IMR-90 (cell line): ENCODE measurements at regions not wholly inside any gene's neighbourhood (a gene's known extent, or its start where the extent isn't known, plus 50 kb on each side); places are given as distances from the start of the nearest gene placed in this dataset.

Experiments used
- ATAC-seq: fragments of 200-7000 bp; cut with Tn5 transposase; 2 replicates; pipeline ENCODE4 v1.9.1; 2020; ENCODE audit warnings: low read depth, mild to moderate bottlenecking, moderate library complexity
- BruUV-seq: library from RNA; stranded (reverse); fragments of 400-500 nt; replicated peaks from 2 replicates; lab custom pipeline; 2021; lab: Mats Ljungman, UMichigan
- CTCF ChIA-PET: fragments of 300-600 bp; formaldehyde crosslinking; extraction: SDS; loops from one replicate; lab custom pipeline; 2021; ENCODE audit warnings: antibody characterized with exemption; lab: Yijun Ruan, JAX
- POLR2A ChIA-PET: fragments of 300-600 bp; sonication (Branson Sonifier 250); formaldehyde crosslinking; loops from one replicate; lab custom pipeline; 2022; ENCODE audit warnings: antibody characterized with exemption; ENCODE audit not compliant: unreplicated experiment; lab: Charles Lee
- DNase-seq: peaks from one replicate; pipeline ENCODE4 v3.0.0; 2013
- H2AFZ ChIP-seq: replicated peaks from 2 replicates; pipeline ENCODE3; 2013; ENCODE audit warnings: low read length, mild to moderate bottlenecking; ENCODE audit not compliant: poor library complexity
- H2AK5ac ChIP-seq: 2 replicates; pipeline ENCODE4 v1.6.1; 2013; ENCODE audit warnings: low read depth, low read length, inconsistent platforms
- H2AK9ac ChIP-seq: replicated peaks from 2 replicates; pipeline ENCODE3; 2013; ENCODE audit warnings: mild to moderate bottlenecking, low read depth, low read length, moderate library complexity; ENCODE audit not compliant: poor library complexity
- H2BK120ac ChIP-seq: 2 replicates; pipeline ENCODE4 v1.6.1; 2013; ENCODE audit warnings: low read depth, low read length, inconsistent platforms
- H2BK15ac ChIP-seq: 3 replicates; pipeline ENCODE4 v1.6.1; 2013; ENCODE audit warnings: low read depth, low read length, inconsistent platforms
- H2BK20ac ChIP-seq: 2 replicates; pipeline ENCODE4 v1.6.1; 2013; ENCODE audit warnings: low read depth, mild to moderate bottlenecking, inconsistent platforms, low read length, moderate library complexity
- H2BK5ac ChIP-seq: 2 replicates; pipeline ENCODE4 v1.6.1; 2013; ENCODE audit warnings: mild to moderate bottlenecking, low read depth, low read length, inconsistent platforms; ENCODE audit not compliant: poor library complexity, severe bottlenecking
- H3K14ac ChIP-seq: replicated peaks from 2 replicates; pipeline ENCODE4 v1.6.1; 2013; ENCODE audit warnings: low read depth, low read length, inconsistent platforms
- H3K18ac ChIP-seq: 2 replicates; pipeline ENCODE4 v1.6.1; 2013; ENCODE audit warnings: low read depth, low read length, control low read depth
- H3K23ac ChIP-seq: 2 replicates; pipeline ENCODE4 v1.6.1; 2013; ENCODE audit warnings: low read depth, low read length, inconsistent platforms
- H3K27ac ChIP-seq: 2 replicates; pipeline ENCODE4 v1.5.1; 2013; ENCODE audit warnings: mild to moderate bottlenecking, control low read depth, low read length; ENCODE audit not compliant: insufficient read depth
- H3K27me3 ChIP-seq: 2 replicates; pipeline ENCODE4 v1.6.1; 2013; ENCODE audit warnings: low read length; ENCODE audit not compliant: control insufficient read depth, insufficient read depth
- H3K36me3 ChIP-seq: 2 replicates; pipeline ENCODE4 v1.6.1; 2013; ENCODE audit warnings: low read length, mixed read lengths; ENCODE audit not compliant: control insufficient read depth, insufficient read depth
- H3K4ac ChIP-seq: 2 replicates; pipeline ENCODE4 v1.6.1; 2013; ENCODE audit warnings: low read depth, low read length, inconsistent platforms
- H3K4me1 ChIP-seq: 2 replicates; pipeline ENCODE4 v1.6.1; 2013; ENCODE audit warnings: low read length, mixed read lengths; ENCODE audit not compliant: control insufficient read depth, insufficient read depth
- H3K4me2 ChIP-seq: 2 replicates; pipeline ENCODE4 v1.6.1; 2013; ENCODE audit warnings: low read depth, mild to moderate bottlenecking, control low read depth, low read length, moderate library complexity
- H3K4me3 ChIP-seq: 2 replicates; pipeline ENCODE4 v1.5.1; 2013; ENCODE audit warnings: low read depth, mild to moderate bottlenecking, control low read depth, low read length, moderate library complexity; ENCODE audit not compliant: insufficient read depth
- H3K56ac ChIP-seq: 2 replicates; pipeline ENCODE4 v1.6.1; 2013; ENCODE audit warnings: low read length, inconsistent platforms; ENCODE audit not compliant: insufficient read depth; ENCODE audit errors: extremely low read depth
- H3K79me1 ChIP-seq, 2 experiments: 2 replicates each; pipeline ENCODE4 v1.6.1; 2013; ENCODE audit warnings: low read length in 2 of 2, inconsistent platforms in 1 of 2, low read depth in 1 of 2
- H3K9ac ChIP-seq: 2 replicates; pipeline ENCODE4 v1.6.1; 2013; ENCODE audit warnings: low read depth, low read length, control low read depth
- H3K9me1 ChIP-seq: 2 replicates; pipeline ENCODE4 v1.6.1; 2013; ENCODE audit warnings: low read length, inconsistent platforms; ENCODE audit not compliant: insufficient read depth
- H3K9me3 ChIP-seq: 2 replicates; pipeline ENCODE4 v1.6.1; 2013; ENCODE audit warnings: low read length; ENCODE audit not compliant: control insufficient read depth, insufficient read depth
- H4K20me1 ChIP-seq: 2 replicates; pipeline ENCODE4 v1.6.1; 2013; ENCODE audit warnings: low read length, inconsistent platforms; ENCODE audit not compliant: insufficient read depth
- H4K5ac ChIP-seq: 2 replicates; pipeline ENCODE4 v1.6.1; 2013; ENCODE audit warnings: mild to moderate bottlenecking, low read depth, low read length, control low read depth
- H4K8ac ChIP-seq, 2 experiments: 2 replicates each; pipeline ENCODE4 v1.6.1; 2013; ENCODE audit warnings: low read depth in 2 of 2, low read length in 2 of 2, control low read depth in 1 of 2, inconsistent platforms in 1 of 2
- H4K91ac ChIP-seq: 2 replicates; pipeline ENCODE4 v1.6.1; 2013; ENCODE audit warnings: low read depth, low read length, inconsistent platforms; ENCODE audit not compliant: insufficient read depth
- BHLHE40 ChIP-seq: fragments of 150-350 bp; IDR thresholded peaks from 2 replicates; pipeline ENCODE4 v1.6.1; 2016; ENCODE audit warnings: mild to moderate bottlenecking, low read depth, low read length
- FOS ChIP-seq: fragments of 150-350 bp; IDR thresholded peaks from 2 replicates; pipeline ENCODE4 v1.6.1; 2016; ENCODE audit warnings: low read depth, low read length
- MAZ ChIP-seq: IDR thresholded peaks from 2 replicates; pipeline ENCODE4 v1.6.1; 2012; ENCODE audit warnings: low read depth, mild to moderate bottlenecking, low read length, improper control_type of control experiment, moderate library complexity, borderline replicate concordance
- RAD21 ChIP-seq: IDR thresholded peaks from 2 replicates; pipeline ENCODE4 v1.6.1; 2012; ENCODE audit warnings: low read length, improper control_type of control experiment
- RCOR1 ChIP-seq: IDR thresholded peaks from 2 replicates; pipeline ENCODE4 v1.6.1; 2012; ENCODE audit warnings: mild to moderate bottlenecking, low read length, improper control_type of control experiment; ENCODE audit not compliant: insufficient replicate concordance
- RFX5 ChIP-seq: IDR thresholded peaks from 2 replicates; pipeline ENCODE4 v1.8.0; 2012; ENCODE audit warnings: low read depth, mild to moderate bottlenecking, low read length, moderate library complexity
- SMC3 ChIP-seq: fragments of 150-350 bp; IDR thresholded peaks from 2 replicates; pipeline ENCODE4 v1.6.1; 2016; ENCODE audit warnings: low read depth, mild to moderate bottlenecking, antibody characterized with exemption, low read length, moderate library complexity
- WGBS, 2 experiments: methylation state at CpG; one replicate each; pipeline versions ENCODE4 v1.1.5 to v1.1.7; 2013; ENCODE audit warnings: missing lambda C conversion rate in 2 of 2; ENCODE audit not compliant: insufficient read length in 1 of 2; ENCODE audit errors: extremely low coverage in 2 of 2; 5-methylcytosine and 5-hydroxymethylcytosine counted together
- dilution Hi-C: fragments of 300-500 bp; cut with HindIII; formaldehyde crosslinking; loops from one replicate; pipeline ENCODE4 v1.14.3; 2018; ENCODE audit warnings: low sequenced_read_pairs; ENCODE audit not compliant: unreplicated experiment
- in situ Hi-C: fragments of 300-500 bp; cut with MboI; formaldehyde crosslinking; loops from 3 replicates; pipeline ENCODE4 v1.14.3; 2019; ENCODE audit warnings: low sequenced_read_pairs, inconsistent platforms, mixed read lengths
- intact Hi-C: fragments of 100-400 bp; cut with micrococcal nuclease; formaldehyde crosslinking; loops from 2 replicates; pipeline ENCODE4 v1.10.0; 2022
- TF ChIP-seq, protein P1 (sequence below): fragments of 150-350 bp; IDR thresholded peaks from 2 replicates; pipeline ENCODE4 v1.6.1; 2016; ENCODE audit warnings: low read depth, mild to moderate bottlenecking, low read length, moderate library complexity, borderline replicate concordance
- TF ChIP-seq, protein P2 (sequence below): fragments of 150-350 bp; IDR thresholded peaks from 2 replicates; pipeline ENCODE4 v1.6.1; 2017; ENCODE audit warnings: mild to moderate bottlenecking, antibody characterized with exemption, low read length, low read depth
- TF ChIP-seq, protein P3 (sequence below): conservative IDR thresholded peaks from 2 replicates; pipeline ENCODE4 v1.5.1; 2012; ENCODE audit warnings: mild to moderate bottlenecking, low read depth, low read length, improper control_type of control experiment

DNA sequence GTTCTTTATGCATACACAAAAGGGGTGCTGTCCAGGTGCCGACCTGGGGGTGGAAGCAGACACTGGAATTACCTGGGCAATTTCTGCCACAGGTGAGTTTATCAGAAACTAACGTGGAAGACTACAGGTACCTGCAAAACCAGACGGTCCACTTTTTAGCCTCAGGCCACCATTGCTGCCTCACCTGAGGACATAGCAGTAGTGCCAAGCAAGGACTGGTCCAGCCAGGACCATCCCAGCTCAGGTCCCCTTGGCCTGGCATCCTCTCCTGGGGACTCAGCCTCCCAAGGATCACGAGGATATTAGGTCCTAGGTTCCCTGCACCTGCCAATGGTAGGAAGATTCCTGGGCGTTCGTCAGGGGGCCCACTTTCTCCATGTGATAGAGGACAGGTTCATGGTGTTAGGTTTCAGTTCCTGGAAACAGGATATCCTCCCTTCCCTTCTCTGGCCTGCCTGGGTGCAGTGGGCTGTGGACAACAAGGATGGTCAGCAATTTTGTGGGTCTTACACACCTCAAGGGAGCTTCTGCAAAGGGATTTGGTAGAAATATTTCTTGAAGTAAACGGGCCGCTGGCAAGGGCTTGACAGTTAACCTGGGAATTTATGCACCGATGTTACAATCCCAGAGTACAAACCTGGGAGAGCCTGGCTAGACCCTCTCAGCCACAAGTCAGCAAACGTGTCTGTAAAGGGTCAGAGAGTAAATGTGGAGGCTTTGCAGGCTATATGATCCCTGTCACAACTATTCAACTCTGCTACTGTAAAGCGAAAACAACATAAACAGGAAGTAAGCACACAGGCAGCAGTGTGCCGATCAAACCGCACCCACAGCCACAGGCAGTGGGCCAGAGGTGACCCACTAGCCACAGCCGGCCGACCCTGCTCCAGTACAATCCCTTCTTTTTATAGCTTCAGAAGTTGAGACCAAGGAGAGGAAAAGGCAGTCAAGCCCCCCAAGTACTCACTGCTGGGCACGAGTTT is 71.4 kb upstream of the RAB4A start:
- Histone ChIP-seq H2AK5ac (peak overlapping the region; percentile 15; the same call in 1 of the 2 replicates), H4K5ac (peak overlapping the region; percentile 73), H2BK5ac (no peak overlapping the region), H3K4me1 (peaks cover 14% of the 10 kb centered on the region), H2AFZ (peak overlapping the region; percentile 81), H3K27ac (no peak overlapping the region), H3K4me3 (no peak overlapping the region), H3K9ac (no peak overlapping the region), H2BK20ac (peak overlapping the region; percentile 54), H3K4ac (peak overlapping the region; percentile 53), H3K14ac (no peak overlapping the region; the same call in 1 of the 2 replicates), H4K20me1 (no peaks in the 10 kb centered on the region), H3K9me3 (no peaks in the 10 kb centered on the region), H2AK9ac (peak overlapping the region; percentile 60), H3K36me3 (no peaks in the 10 kb centered on the region), H3K23ac (peak overlapping the region; percentile 48), H4K91ac (peak overlapping the region; percentile 38), H3K18ac (peak overlapping the region; percentile 24; the same call in 1 of the 2 replicates), H2BK120ac (peak overlapping the region; percentile 81), H4K8ac (peak overlapping the region; percentile 47 to 62; a peak in 3 of 4 replicates), H3K9me1 (peaks cover 8% of the 10 kb centered on the region), H3K27me3 (no peaks in the 10 kb centered on the region), H3K56ac (no peak overlapping the region), H3K4me2 (no peak overlapping the region), H2BK15ac (peak overlapping the region; percentile 39; the same call in 1 of the 3 replicates), H3K79me1 (no peaks in the 10 kb centered on the region)
- intact Hi-C loops: no loop called here
- no peak for DNase-seq
- WGBS, 2 experiments: 72% methylated on average over 3 of the region's 16 CpGs; no CpG with 5 or more reads in 1 of the 2 experiments
- CTCF ChIA-PET: no interaction called here
- no peak for TF ChIP-seq FOS
- TF ChIP-seq MAZ: no peak
- TF ChIP-seq RFX5: no peak
- TF ChIP-seq RCOR1: no peak
- TF ChIP-seq SMC3: no peak
- TF ChIP-seq, protein P1, sequence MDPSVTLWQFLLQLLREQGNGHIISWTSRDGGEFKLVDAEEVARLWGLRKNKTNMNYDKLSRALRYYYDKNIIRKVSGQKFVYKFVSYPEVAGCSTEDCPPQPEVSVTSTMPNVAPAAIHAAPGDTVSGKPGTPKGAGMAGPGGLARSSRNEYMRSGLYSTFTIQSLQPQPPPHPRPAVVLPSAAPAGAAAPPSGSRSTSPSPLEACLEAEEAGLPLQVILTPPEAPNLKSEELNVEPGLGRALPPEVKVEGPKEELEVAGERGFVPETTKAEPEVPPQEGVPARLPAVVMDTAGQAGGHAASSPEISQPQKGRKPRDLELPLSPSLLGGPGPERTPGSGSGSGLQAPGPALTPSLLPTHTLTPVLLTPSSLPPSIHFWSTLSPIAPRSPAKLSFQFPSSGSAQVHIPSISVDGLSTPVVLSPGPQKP: no peak
- TF ChIP-seq RAD21: no peak
- TF ChIP-seq, protein P2, sequence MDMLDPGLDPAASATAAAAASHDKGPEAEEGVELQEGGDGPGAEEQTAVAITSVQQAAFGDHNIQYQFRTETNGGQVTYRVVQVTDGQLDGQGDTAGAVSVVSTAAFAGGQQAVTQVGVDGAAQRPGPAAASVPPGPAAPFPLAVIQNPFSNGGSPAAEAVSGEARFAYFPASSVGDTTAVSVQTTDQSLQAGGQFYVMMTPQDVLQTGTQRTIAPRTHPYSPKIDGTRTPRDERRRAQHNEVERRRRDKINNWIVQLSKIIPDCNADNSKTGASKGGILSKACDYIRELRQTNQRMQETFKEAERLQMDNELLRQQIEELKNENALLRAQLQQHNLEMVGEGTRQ: no peak
- TF ChIP-seq, protein P3, sequence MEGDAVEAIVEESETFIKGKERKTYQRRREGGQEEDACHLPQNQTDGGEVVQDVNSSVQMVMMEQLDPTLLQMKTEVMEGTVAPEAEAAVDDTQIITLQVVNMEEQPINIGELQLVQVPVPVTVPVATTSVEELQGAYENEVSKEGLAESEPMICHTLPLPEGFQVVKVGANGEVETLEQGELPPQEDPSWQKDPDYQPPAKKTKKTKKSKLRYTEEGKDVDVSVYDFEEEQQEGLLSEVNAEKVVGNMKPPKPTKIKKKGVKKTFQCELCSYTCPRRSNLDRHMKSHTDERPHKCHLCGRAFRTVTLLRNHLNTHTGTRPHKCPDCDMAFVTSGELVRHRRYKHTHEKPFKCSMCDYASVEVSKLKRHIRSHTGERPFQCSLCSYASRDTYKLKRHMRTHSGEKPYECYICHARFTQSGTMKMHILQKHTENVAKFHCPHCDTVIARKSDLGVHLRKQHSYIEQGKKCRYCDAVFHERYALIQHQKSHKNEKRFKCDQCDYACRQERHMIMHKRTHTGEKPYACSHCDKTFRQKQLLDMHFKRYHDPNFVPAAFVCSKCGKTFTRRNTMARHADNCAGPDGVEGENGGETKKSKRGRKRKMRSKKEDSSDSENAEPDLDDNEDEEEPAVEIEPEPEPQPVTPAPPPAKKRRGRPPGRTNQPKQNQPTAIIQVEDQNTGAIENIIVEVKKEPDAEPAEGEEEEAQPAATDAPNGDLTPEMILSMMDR: no peak
- TF ChIP-seq BHLHE40: no peak
- no TSS peak for BruUV-seq
- no peak for ATAC-seq
- in situ Hi-C loops: no loop called here
- POLR2A ChIA-PET: no interaction called here
- dilution Hi-C loops: no loop called here
